GM18520 (cell line): ENCODE measurements at regions not wholly inside any gene's neighbourhood (a gene's known extent, or its start where the extent isn't known, plus 50 kb on each side); places are given as distances from the start of the nearest gene placed in this dataset.
"Not testable (repeated sequence)": the region's sequence is repeated elsewhere in the genome, so short reads cannot be mapped to it uniquely, and the experiment has no call there.

Experiments used
- ATAC-seq: cut with Tn5 transposase; IDR thresholded peaks from one replicate; pipeline ENCODE4 v1.9.1; 2021; ENCODE audit not compliant: unreplicated experiment

- ATAC-seq = no peak
Observed at GRCh38 chr11:96508861-96509260, 119.0 kb downstream of the JRKL start.

GRCh38 chr11:96520939-96521338 is 131.1 kb downstream of the JRKL start:
- ATAC-seq = no peak

- no peak for ATAC-seq
Observed at GRCh38 chr11:96523656-96524055, 133.8 kb downstream of the JRKL start.

- no peak for ATAC-seq
Observed at GRCh38 chr11:96524475-96524874, 134.7 kb downstream of the JRKL start.

- no peak for ATAC-seq
Observed at GRCh38 chr11:96530473-96530872, 140.7 kb downstream of the JRKL start.

DNA sequence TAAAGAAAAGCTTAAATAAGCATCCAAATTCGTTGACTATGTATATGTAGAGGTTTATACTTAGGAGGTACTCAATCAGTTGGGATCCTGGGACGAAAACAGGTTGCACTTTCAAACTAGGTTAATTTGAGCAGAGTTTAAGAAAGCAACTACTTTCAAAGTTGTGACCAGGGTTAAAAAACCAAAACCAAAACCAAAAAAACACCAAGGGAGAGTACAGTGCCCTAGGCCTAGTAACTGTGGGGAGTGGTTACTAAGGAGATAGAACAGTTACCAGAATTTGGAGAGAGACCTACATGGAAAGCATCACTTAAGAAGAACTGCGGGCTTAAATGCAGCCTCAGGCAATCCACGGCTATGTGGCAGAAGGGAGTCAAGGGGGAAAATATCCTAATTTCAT is 148.3 kb downstream of the JRKL start:
- peak; percentile 82 for ATAC-seq

DNA sequence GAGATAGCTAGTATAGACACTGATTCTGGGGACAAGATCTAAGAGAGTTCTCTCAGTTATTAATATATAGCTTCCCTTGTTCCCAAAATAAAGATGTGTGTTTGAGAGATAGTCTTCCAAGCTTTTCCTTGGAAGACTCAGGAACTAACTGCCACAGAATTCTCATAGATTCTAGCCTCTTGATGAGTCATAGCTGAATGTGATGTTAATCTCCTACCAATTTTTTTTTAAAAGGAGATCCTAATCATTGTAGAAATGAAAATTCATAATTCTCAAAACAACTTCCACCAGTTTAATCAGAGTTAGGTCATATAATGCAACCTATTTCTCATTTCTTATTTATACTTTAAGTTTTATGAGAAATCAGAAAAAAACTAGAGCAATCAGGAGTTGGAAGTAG is 148.8 kb downstream of the JRKL start:
- ATAC-seq = no peak

- ATAC-seq = no peak
Observed at GRCh38 chr11:96540875-96541274, 151.1 kb downstream of the JRKL start.

- no peak for ATAC-seq
Observed at GRCh38 chr11:96543177-96543576, 153.4 kb downstream of the JRKL start.

DNA sequence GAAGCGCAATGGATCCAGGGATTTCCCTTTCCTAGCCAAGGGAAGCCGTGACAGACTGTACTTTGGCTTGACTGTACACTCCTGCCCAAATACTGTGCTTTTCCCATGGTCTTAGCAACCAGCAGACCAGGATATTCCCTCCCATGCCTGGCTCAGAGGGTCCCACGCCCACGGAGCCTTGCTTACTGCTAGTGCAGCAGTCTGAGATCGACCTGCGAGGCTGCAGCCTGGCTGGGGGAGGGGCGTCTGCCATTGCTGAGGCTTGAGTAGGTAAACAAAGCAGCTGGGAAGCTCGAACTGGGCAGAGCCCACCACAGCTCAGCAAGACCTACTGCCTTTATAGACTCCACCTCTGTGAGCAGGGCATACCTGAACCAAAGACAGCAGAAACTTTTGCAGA is 155.4 kb downstream of the JRKL start:
- ATAC-seq = not testable (repeated sequence)

GRCh38 chr11:96551136-96551535 is 161.3 kb downstream of the JRKL start:
- ATAC-seq = no peak

DNA sequence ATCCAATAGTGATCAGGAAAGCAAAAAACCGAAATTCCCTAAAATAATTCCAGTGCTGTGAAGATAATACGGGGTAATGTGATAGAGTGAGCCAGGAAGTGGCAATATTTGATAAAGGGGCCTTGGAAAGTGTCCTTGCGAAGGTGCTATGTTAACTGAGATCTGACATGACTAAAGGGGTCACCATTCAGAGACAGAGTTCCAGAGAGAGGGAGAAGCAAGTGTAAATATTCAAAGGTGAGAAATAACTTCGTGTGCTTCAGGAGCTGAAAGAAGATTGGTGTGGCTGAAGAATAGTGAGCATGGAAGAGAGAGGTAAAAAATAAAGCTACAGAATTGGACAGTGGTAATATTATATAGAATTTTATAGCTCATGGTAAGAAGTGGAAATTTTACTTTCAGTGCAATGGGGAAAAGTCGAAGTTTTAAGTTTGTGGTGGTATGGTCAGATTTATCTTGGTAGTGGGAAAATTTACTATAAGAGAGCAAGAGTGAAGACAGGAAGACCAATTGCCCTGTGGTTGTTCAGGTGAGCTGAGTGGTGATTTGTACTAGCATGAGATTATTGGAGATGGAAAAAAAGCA is 164.5 kb downstream of the JRKL start:
- ATAC-seq = no peak

GRCh38 chr11:96555826-96556225 is 166.0 kb downstream of the JRKL start:
- ATAC-seq = not testable (repeated sequence)

- not testable (repeated sequence) for ATAC-seq
Observed at GRCh38 chr11:96560727-96561126, 170.9 kb downstream of the JRKL start.

DNA sequence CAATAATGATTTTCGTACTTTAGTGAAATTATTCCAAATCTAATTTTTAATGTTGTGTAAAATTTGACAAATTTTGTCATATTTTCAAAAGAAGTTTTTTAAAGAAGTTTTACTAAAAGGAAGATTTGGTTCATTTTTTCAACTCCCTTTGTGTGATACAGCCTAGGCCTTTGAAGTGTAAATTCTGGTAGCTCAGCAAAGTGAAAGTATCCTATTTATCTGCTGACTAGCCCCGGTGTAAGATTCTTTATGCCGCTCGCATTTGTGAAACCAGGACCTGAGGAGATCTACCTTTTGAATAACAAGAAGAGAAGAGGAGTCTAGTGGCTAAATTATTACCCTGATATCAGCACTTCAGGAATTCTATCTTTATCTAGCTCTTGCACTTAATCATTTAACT is 177.4 kb downstream of the JRKL start:
- no peak for ATAC-seq

- no peak for ATAC-seq
Observed at GRCh38 chr11:96567667-96568066, 177.9 kb downstream of the JRKL start.

- no peak for ATAC-seq
Observed at GRCh38 chr11:96576383-96576782, 186.6 kb downstream of the JRKL start.

GRCh38 chr11:96578379-96578778 is 188.6 kb downstream of the JRKL start:
- ATAC-seq = no peak

- ATAC-seq = no peak
Observed at GRCh38 chr11:96579656-96580055, 189.8 kb downstream of the JRKL start.

GRCh38 chr11:96580476-96581040 is 190.7 kb downstream of the JRKL start:
- ATAC-seq = no peak

- ATAC-seq = not testable (repeated sequence)
Observed at GRCh38 chr11:96585944-96586880, 196.4 kb downstream of the JRKL start.

GRCh38 chr11:96588793-96589192 is 199.0 kb downstream of the JRKL start:
- ATAC-seq = not testable (repeated sequence)
